ENCODE measurements at regions not wholly inside any gene's neighbourhood (a gene's known extent, or its start where the extent isn't known, plus 50 kb on each side); places are given as distances from the start of the nearest gene placed in this dataset.
"Not testable (repeated sequence)": the region's sequence is repeated elsewhere in the genome, so short reads cannot be mapped to it uniquely, and the experiment has no call there.

- no peak for DNase-seq
- in situ Hi-C loops (cut with HindIII; ENCODE audit: low pct_ligation_motif_present, low pct_unique_long_range_greater_than_20kb, low sequenced_read_pairs): no loop called here
Observed at GRCh38 chr3:86887876-86888275, 103.1 kb downstream of the VGLL3 start.

- no peak for DNase-seq
- in situ Hi-C loops (cut with HindIII; ENCODE audit: low pct_ligation_motif_present, low pct_unique_long_range_greater_than_20kb, low sequenced_read_pairs): no loop called here
Observed at GRCh38 chr3:86880066-86880465, 110.9 kb downstream of the VGLL3 start.

GRCh38 chr3:86876504-86877181, 114.3 kb downstream of the VGLL3 start:
- DNase-seq; in situ Hi-C loops (cut with HindIII; ENCODE audit: low pct_ligation_motif_present, low pct_unique_long_range_greater_than_20kb, low sequenced_read_pairs): not testable (repeated sequence)

DNA sequence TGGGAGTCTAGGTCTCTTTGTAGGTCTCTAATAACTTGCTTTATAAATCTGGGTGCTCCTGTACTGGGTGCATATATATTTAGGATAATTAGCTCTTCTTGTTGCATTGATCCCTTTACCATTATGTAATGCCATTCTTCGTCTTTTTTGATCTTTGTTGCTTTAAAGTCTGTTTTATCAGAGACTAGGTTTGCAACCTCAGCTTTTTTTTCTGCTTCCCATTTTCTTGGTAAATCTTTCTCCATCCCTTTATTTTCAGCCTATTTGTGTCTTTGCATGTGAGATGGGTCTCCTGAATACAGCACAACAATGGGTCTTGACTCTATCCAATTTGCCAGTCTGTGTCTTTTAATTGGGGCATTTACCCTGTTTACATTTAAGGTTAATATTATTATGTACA, 116.2 kb downstream of the VGLL3 start:
- DNase-seq; in situ Hi-C loops (cut with HindIII; ENCODE audit: low pct_ligation_motif_present, low pct_unique_long_range_greater_than_20kb, low sequenced_read_pairs): not testable (repeated sequence)

GRCh38 chr3:86869566-86869965, 121.4 kb downstream of the VGLL3 start:
- in situ Hi-C loops (cut with HindIII; ENCODE audit: low pct_ligation_motif_present, low pct_unique_long_range_greater_than_20kb, low sequenced_read_pairs): no loop called here
- no peak for DNase-seq

GRCh38 chr3:86867982-86868381, 123.0 kb downstream of the VGLL3 start:
- no peak for DNase-seq
- in situ Hi-C loops (cut with HindIII; ENCODE audit: low pct_ligation_motif_present, low pct_unique_long_range_greater_than_20kb, low sequenced_read_pairs): no loop called here

DNA sequence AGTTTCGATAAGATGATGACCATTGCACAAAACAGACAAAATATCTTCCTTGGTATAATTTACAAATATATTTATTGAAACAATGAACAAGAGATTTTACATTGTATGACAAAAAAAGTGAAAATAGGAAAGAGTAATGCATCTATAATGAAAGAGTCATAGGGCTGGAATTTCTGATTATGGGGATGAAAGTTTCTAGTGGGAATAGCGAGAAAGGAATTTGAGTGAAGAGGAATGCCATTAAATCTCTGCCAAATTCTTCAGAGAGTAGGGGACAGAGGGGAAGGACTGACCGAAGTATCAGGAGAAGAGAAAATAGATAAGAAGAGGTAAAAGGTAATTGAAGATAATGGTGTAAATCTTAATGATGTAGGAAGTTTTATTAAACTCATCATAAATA, 125.4 kb downstream of the VGLL3 start:
- DNase-seq: no peak
- in situ Hi-C loops (cut with HindIII; ENCODE audit: low pct_ligation_motif_present, low pct_unique_long_range_greater_than_20kb, low sequenced_read_pairs): no loop called here

DNA sequence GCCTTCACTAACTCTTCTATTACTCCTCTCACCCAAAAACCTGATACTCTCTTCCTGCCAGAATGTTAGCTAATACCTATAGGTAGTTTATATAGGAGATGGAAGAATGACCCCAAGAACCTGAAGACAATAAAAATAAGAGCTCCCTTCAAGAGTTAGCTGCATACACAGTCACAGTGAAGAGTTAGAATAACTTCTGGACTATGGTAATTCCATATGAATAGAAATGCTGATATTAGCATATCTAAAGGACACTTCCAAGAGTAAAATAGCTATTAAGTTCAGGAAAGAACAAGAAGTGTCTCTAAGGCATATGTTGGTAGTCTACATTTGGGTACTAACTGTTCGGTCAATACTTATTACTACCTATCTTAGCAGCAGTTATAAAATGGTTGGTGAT, 134.2 kb downstream of the VGLL3 start:
- DNase-seq: no peak
- in situ Hi-C loops (cut with HindIII; ENCODE audit: low pct_ligation_motif_present, low pct_unique_long_range_greater_than_20kb, low sequenced_read_pairs): no loop called here

GRCh38 chr3:86849991-86850390, 141.0 kb downstream of the VGLL3 start:
- in situ Hi-C loops (cut with HindIII; ENCODE audit: low pct_ligation_motif_present, low pct_unique_long_range_greater_than_20kb, low sequenced_read_pairs): no loop called here
- DNase-seq: no peak

DNA sequence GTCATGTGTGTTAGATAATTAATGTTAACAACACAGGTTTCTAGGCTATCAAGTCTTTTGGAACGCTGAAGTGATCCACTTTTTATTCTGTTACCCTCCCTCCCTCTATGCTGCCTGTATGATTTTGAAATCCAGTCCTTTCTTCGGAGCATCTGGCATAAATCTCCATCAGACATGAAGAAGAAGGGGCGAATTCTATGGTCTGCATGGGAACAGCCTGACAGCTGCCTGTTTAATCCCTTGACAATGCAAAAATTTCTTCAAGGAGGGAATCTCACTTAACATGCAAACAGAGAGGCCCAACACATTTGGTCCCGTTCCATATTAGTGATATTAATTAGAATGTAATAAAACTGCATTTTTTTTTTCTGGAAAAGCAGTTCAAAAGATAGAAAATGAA, 145.2 kb downstream of the VGLL3 start:
- no peak for DNase-seq
- in situ Hi-C loops (cut with HindIII; ENCODE audit: low pct_ligation_motif_present, low pct_unique_long_range_greater_than_20kb, low sequenced_read_pairs): no loop called here

DNA sequence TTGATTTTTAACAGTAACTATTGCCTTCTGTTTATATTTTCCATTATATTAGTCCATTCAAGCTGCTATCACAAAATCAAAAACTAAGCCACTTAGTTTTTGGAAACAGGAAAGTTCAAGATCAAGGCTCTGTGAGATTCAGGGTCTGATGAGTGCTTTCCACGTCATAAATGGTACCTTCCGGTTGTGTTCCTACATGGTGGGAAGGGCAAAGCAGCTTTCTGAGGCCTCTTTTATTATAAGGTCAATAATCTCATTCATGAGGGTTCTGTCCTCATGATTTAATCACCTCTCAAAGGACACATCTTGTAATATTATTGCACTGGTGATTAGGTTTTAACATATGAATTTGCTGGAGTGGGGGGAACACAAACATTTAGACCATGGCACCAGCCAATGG, 152.0 kb downstream of the VGLL3 start:
- in situ Hi-C loops (cut with HindIII; ENCODE audit: low pct_ligation_motif_present, low pct_unique_long_range_greater_than_20kb, low sequenced_read_pairs): no loop called here
- DNase-seq: no peak

DNA sequence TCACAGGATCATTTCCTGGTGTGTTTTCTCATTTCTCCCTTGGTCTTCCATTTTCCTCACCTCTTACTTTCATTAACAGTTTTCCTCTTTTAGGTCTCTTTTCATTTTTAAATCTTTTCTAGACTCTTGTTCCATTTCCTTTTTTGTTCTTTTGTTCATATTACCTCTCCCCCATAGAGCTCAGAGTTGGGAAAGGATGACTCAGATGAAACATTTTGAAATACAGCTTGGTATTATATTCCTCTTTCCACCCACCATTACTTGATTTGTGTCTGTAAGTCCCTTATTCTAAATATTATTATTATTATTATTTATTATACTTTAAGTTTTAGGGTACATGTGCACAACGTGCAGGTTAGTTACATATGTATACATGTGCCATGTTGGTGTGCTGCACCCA, 153.1 kb downstream of the VGLL3 start:
- no peak for DNase-seq
- in situ Hi-C loops (cut with HindIII; ENCODE audit: low pct_ligation_motif_present, low pct_unique_long_range_greater_than_20kb, low sequenced_read_pairs): no loop called here

DNA sequence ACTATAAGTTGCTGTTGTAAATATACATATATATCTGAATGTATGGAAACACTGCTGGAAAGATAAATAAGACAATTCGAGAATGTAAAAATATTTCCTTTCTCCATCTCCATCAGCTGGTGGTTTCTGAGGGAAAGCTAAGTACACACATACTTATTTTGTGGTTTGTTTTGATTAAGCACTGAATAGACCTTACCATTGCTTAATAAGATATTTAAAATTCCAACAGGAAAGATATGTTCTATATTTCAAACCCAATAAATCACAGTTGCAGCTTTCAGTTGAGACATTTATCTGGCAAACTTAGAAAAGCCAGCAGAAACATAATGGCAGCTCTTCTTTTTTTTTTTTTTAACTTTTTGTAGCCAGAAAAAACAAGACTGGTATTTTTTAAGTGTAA, 160.4 kb downstream of the VGLL3 start:
- DNase-seq: no peak
- in situ Hi-C loops (cut with HindIII; ENCODE audit: low pct_ligation_motif_present, low pct_unique_long_range_greater_than_20kb, low sequenced_read_pairs): no loop called here

DNA sequence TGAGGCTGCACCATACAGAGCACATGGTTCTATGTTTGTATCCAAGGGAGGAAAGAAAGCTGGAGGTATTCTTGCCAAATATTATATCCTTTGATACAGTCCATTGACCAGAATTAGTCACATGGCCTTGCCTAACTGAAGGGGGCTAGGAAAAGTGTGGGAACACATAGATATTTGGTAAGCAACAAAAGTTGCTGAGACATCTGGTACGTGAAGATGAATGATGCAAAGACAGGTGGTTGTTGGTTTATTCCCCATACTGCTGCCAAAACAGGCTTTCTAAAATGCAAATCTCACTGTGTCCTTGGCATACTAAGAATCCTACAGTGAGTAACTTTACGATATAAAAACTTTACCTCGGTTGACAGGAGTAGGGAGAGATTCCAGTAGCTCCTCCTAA, 162.2 kb downstream of the VGLL3 start:
- in situ Hi-C loops (cut with HindIII; ENCODE audit: low pct_ligation_motif_present, low pct_unique_long_range_greater_than_20kb, low sequenced_read_pairs): no loop called here
- no peak for DNase-seq

DNA sequence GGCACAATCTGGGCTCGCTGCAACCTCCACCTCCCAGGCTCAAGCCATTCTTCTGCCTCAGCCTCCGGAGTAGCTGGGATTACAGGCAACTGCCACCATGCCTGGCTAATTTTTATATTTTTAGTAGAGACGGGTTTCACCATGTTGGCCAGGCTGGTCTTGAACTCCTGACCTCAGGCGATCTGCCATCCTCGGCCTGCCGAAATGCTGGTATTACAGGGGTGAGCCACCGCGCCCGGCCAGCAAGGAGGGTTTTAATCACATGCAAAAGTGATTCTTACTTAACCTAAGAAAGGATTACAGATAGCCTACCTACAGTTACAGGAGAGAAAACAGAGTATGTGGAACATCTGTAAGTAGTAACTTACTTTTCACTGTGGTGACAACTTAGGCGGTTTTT, 163.4 kb downstream of the VGLL3 start:
- in situ Hi-C loops (cut with HindIII; ENCODE audit: low pct_ligation_motif_present, low pct_unique_long_range_greater_than_20kb, low sequenced_read_pairs); DNase-seq: not testable (repeated sequence)

- no peak for DNase-seq
- in situ Hi-C loops (cut with HindIII; ENCODE audit: low pct_ligation_motif_present, low pct_unique_long_range_greater_than_20kb, low sequenced_read_pairs): no loop called here
Observed at GRCh38 chr3:86826292-86826691, 164.7 kb downstream of the VGLL3 start.

GRCh38 chr3:86815880-86816279, 175.1 kb downstream of the VGLL3 start:
- in situ Hi-C loops (cut with HindIII; ENCODE audit: low pct_ligation_motif_present, low pct_unique_long_range_greater_than_20kb, low sequenced_read_pairs): no loop called here
- no peak for DNase-seq

DNA sequence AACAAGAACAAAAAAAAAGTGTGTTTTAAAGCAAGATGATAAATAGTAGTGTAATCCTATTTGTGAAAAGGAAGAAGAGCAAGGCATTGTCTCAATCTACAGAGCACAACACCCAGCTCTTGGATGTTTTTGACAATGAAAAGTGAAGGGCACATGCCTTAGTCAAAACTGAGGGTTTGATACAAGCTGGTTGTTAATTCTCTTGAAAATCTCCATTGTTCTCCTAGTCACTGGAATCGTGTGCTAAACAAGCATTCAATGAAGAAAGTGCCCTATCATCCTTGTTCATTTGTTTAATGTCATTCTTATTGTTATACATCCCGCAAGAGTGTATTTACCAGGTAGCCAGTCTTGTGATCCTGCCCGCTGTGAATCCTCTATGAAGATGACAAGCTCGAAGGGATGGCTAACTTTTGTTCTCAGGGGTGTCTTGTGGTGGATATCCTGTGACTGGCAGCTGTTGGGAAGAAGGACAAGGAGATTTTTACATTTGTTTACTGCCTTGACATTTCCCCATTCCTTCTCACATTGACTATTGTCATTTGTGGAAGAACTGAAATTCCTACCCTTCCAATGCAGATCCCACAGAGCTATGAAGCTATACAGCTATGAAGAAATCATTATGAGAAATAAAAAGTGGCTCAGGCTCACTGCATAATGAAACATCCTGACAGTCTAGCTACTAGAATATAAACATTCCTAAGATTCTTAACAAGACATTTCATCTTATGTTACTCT, 175.9 kb downstream of the VGLL3 start:
- no peak for DNase-seq
- in situ Hi-C loops (cut with HindIII; ENCODE audit: low pct_ligation_motif_present, low pct_unique_long_range_greater_than_20kb, low sequenced_read_pairs): no loop called here

DNA sequence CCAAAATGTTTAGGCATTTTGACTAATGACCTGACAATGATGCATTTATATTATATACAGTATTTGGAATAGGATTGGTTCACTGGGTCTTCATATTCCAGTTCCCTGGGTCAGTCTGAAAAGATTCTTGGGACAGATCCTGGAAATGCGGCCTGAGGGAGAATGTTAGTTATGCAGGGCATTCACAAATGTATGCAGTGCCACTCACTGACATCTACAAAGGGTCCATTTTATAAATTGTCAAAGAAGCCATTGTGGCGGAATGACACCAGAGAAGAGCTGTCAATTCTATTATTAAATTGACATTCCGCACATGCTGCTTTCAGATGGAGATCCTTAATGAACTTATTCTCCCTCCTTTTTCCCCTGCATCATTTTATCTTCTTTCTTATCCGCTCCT, 176.6 kb downstream of the VGLL3 start:
- in situ Hi-C loops (cut with HindIII; ENCODE audit: low pct_ligation_motif_present, low pct_unique_long_range_greater_than_20kb, low sequenced_read_pairs): no loop called here
- no peak for DNase-seq

DNA sequence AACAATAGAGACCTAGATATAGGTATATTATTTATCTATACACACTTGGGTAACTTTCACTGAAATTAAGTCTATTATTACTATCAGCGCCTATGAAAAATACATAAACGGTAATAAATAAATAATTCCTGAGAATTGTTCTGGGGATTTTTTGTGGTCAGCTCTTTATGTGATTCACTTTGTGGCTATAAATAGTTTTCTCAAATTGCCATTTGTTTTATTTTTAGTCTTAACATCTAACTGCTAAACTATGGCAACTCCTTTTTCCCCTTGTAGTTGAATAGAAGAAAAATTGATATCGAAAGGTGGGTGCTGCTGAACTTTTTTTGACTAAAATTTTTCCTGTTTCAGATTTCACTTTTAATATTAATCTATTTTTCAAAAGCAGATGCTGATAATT, 189.0 kb downstream of the VGLL3 start:
- in situ Hi-C loops (cut with HindIII; ENCODE audit: low pct_ligation_motif_present, low pct_unique_long_range_greater_than_20kb, low sequenced_read_pairs): no loop called here
- no peak for DNase-seq

Measured in ACHN (cell line).